ENCODE measurements at regions not wholly inside any gene's neighbourhood (a gene's known extent, or its start where the extent isn't known, plus 50 kb on each side); places are given as distances from the start of the nearest gene placed in this dataset.
"Not testable (repeated sequence)": the region's sequence is repeated elsewhere in the genome, so short reads cannot be mapped to it uniquely, and the experiment has no call there.

- H3K79me1 ChIP-seq (ENCODE audit: low read depth in 1 of 2, low read length in 2 of 2); H2BK15ac ChIP-seq (ENCODE audit: low read depth, low read length); H2BK120ac ChIP-seq (ENCODE audit: low read depth, low read length); H4K91ac ChIP-seq (ENCODE audit: insufficient read depth, low read depth, low read length); H3K9me3 ChIP-seq (ENCODE audit: control insufficient read depth, insufficient read depth, low read length); H2BK20ac ChIP-seq (ENCODE audit: low read depth, low read length); H2AK9ac ChIP-seq (replicated peaks; ENCODE audit: low read depth, low read length, poor library complexity); dilution Hi-C loops (cut with HindIII; ENCODE audit: low sequenced_read_pairs, unreplicated experiment); H3K4me1 ChIP-seq (ENCODE audit: control insufficient read depth, insufficient read depth, low read length); H3K36me3 ChIP-seq (ENCODE audit: control insufficient read depth, insufficient read depth, low read length); H2AFZ ChIP-seq (replicated peaks; ENCODE audit: low read length, poor library complexity); H3K27me3 ChIP-seq (ENCODE audit: control insufficient read depth, insufficient read depth, low read length); H4K20me1 ChIP-seq (ENCODE audit: insufficient read depth, low read length); H2AK5ac ChIP-seq (ENCODE audit: low read depth, low read length); H3K9me1 ChIP-seq (ENCODE audit: insufficient read depth, low read length): not testable (repeated sequence)
- H4K8ac ChIP-seq (ENCODE audit: low read depth in 2 of 2, low read length in 2 of 2) = peak overlapping the region; percentile 1 to 29; a peak in 1 of 4 replicates
- peak overlapping the region; percentile 62 for H3K14ac ChIP-seq (replicated peaks; ENCODE audit: low read depth, low read length)
- ATAC-seq (ENCODE audit: low read depth) (peak; percentile 6), DNase-seq (peak; percentile 47)
- intact Hi-C loops (cut with micrococcal nuclease) = loop anchor here (5.0 kb wide), 1 partner anchor 661 kb away; a partner anchor contains a TSS
- peak overlapping the region; percentile 85 for H4K5ac ChIP-seq (ENCODE audit: low read depth, low read length)
- WGBS, 2 experiments (ENCODE audit: extremely low coverage in 2 of 2, insufficient read length in 1 of 2) = no CpG with 5 or more reads among the region's 43 CpGs
- peak overlapping the region; percentile 79 for H3K23ac ChIP-seq (ENCODE audit: low read depth, low read length)
- peak overlapping the region; percentile 75; the same call in 1 of the 2 replicates for H3K56ac ChIP-seq (ENCODE audit: extremely low read depth, insufficient read depth, low read length)
- peak overlapping the region; percentile 4; the same call in 1 of the 2 replicates for H3K4ac ChIP-seq (ENCODE audit: low read depth, low read length)
- peak overlapping the region; percentile 97 for H3K4me2 ChIP-seq (ENCODE audit: low read depth, low read length)
- peak overlapping the region; percentile 90 for H2BK5ac ChIP-seq (ENCODE audit: low read depth, low read length, poor library complexity, severe bottlenecking)
- ChIA-PET CTCF (interaction anchor here (0.6 kb wide), 1 partner anchor 677 kb away, joined by 3 read pairs; no protein-coding TSS in a partner anchor), POLR2A (ENCODE audit: unreplicated experiment) (interaction anchor here (0.8 to 2.3 kb wide), 3 partner anchors 85 to 661 kb away, joined by 3 to 14 read pairs (median 9); a partner anchor contains a TSS)
- peak overlapping the region; percentile 78 for H3K9ac ChIP-seq (ENCODE audit: low read depth, low read length)
- H3K18ac ChIP-seq (ENCODE audit: low read depth, low read length) = peak overlapping the region; percentile 60; the same call in 1 of the 2 replicates
- peak overlapping the region; percentile 79 for H3K4me3 ChIP-seq (ENCODE audit: insufficient read depth, low read depth, low read length)
- peak overlapping the region; percentile 82 for H3K27ac ChIP-seq (ENCODE audit: insufficient read depth, low read length)
- BruUV-seq (replicated peaks) = TSS peak; percentile 90
- in situ Hi-C loops (cut with MboI; ENCODE audit: low sequenced_read_pairs) = loop anchor here (5.0 to 25.0 kb wide), 3 partner anchors 84 to 1496 kb away; a partner anchor contains a TSS
Observed at GRCh38 chr6:27808242-27809066, 103.7 kb downstream of the OR2B2 start.

Data from IMR-90 (cell line).